ENCODE measurements at regions not wholly inside any gene's neighbourhood (a gene's known extent, or its start where the extent isn't known, plus 50 kb on each side); places are given as distances from the start of the nearest gene placed in this dataset.
"Not testable (repeated sequence)": the region's sequence is repeated elsewhere in the genome, so short reads cannot be mapped to it uniquely, and the experiment has no call there.

DNA sequence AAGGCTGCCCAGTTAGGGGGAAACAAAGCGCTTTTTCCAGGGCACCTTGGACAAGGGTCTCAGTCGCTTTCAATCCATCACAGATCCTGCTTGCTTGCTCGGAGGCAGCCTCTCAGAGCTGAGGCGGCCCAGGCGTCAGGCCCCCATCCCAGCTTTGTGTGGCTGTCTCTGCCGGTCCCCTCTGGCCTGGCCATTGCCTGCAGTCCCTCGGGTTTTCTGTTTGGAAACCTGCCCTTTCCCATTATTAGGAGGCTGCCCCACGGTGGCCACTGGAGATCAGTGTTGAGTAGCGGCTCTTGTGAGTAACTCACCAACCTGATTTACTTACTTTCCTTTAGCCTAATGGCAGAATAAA lies 216.1 kb downstream of the GLRX3 start:
- no peak for TF ChIP-seq POU2F2 (IDR thresholded peaks at IDR 0.05; ENCODE audit: low read depth, low read length)
- TF ChIP-seq POLR2A (IDR thresholded peaks at IDR 0.05; ENCODE audit: low read depth, low read length), result no peak
- no peak for TF ChIP-seq SPI1 (IDR thresholded peaks at IDR 0.05; ENCODE audit: low read depth, low read length)
- no peak for TF ChIP-seq POLR2AphosphoS5 (IDR thresholded peaks at IDR 0.05; ENCODE audit: low read depth, low read length)
- no peak for TF ChIP-seq PAX5 (IDR thresholded peaks at IDR 0.05; ENCODE audit: insufficient read depth, low read length, severe bottlenecking)
- TF ChIP-seq TAF1 (IDR thresholded peaks at IDR 0.05; ENCODE audit: low read depth, low read length), result no peak
- FAIRE-seq (no peak), DNase-seq (ENCODE audit: insufficient read length, low spot score) (no peak)

DNA sequence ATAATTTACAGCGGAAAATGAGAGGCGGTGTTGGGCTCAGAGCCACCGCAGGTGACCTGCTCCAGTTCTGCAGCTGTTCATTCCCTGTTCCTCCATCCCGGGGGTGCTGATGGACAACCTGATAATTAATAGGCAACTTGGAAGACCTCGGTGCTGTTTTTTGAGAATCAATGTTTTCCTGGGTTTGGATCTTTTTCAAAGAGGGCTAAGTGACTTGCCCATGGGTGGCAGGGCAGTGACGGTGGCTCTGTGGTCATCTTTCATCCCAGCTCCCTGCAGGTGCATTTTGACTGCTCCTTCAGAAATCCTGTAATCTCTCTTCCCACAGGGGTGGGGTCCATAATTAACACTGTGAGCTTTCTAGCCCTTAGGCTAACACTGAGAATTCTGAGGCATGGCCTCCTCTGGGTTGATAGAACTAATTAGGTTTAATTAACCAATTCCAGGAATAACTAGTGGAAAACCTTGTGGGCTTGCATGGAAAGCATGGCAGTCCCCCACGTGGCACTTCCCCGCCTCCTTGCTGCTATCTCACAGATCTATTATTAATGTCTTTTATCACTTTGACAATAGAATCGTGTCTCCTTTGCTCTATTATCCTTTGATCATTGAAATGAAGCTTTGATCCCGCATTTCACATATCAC lies 217.9 kb downstream of the GLRX3 start:
- FAIRE-seq, result no peak
- TF ChIP-seq POLR2AphosphoS5 (IDR thresholded peaks at IDR 0.05; ENCODE audit: low read depth, low read length) (no peak), PAX5 (IDR thresholded peaks at IDR 0.05; ENCODE audit: insufficient read depth, low read length, severe bottlenecking) (no peak), POLR2A (IDR thresholded peaks at IDR 0.05; ENCODE audit: low read depth, low read length) (no peak), TAF1 (IDR thresholded peaks at IDR 0.05; ENCODE audit: low read depth, low read length) (no peak), POU2F2 (IDR thresholded peaks at IDR 0.05; ENCODE audit: low read depth, low read length) (no peak), SPI1 (IDR thresholded peaks at IDR 0.05; ENCODE audit: low read depth, low read length) (no peak)
- no peak for DNase-seq (ENCODE audit: insufficient read length, low spot score)

DNA sequence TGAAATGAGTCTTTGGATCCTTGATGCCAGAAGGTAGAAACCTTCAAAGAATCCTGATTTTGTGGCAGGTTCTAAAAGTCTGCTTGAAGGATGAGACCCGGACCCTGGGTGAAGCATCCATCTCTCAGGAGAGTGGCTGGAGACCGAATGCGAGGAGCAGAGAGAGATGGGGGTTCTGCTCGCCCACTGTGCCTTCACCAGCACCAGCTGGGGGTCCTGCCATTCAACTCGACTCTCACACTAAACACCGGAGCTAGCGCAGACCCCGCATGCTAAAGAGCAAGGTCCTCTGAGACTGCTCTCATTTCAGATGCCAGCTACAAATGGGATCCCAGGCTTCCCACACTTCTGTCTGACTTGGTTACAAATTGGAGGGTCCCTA lies 218.4 kb downstream of the GLRX3 start:
- FAIRE-seq, result no peak
- TF ChIP-seq POLR2A (IDR thresholded peaks at IDR 0.05; ENCODE audit: low read depth, low read length), result no peak
- no peak for TF ChIP-seq SPI1 (IDR thresholded peaks at IDR 0.05; ENCODE audit: low read depth, low read length)
- DNase-seq (ENCODE audit: insufficient read length, low spot score), result no peak

DNA sequence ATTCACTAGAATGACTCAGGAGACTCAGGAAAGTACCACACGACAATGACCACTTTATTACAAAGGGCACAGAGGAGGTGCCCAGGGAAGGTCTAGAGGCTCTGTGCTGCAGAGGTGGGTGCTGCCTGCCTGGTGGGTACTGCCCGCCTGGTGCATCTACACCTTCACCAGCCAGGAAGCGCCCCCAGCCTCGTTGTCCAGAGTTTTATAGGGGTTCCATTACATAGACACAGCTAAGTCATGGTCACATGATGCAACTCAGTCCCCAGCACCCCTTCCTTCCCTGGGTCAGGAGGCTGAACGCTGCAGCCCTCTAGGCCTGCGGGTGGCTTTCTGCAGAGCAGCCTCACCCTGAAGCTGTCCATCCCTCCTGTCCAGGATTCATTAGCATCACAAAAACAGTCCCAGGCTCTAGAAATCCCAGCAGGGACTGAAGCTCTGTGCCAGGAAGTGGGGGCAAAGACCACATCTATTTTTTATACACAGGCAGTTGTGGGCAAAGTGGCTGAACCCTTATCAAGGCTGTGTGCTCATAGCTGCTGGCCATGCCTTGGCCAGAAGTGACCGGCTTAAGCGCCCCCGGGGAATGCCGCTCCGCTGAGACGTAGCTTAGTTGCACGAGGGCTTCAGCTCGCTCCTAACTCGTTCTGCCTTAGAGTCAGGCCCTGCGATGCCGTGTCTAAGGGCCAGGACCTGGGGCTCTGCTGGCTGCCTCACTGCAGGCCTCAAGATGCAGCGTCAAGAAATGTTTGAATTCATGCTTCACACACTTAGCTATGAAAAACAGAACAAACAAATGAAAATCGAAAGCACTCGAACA lies 219.0 kb downstream of the GLRX3 start:
- FAIRE-seq (no peak), DNase-seq (ENCODE audit: insufficient read length, low spot score) (no peak)
- TF ChIP-seq POU2F2 (IDR thresholded peaks at IDR 0.05; ENCODE audit: low read depth, low read length) (no peak), POLR2A (IDR thresholded peaks at IDR 0.05; ENCODE audit: low read depth, low read length) (no peak), SPI1 (IDR thresholded peaks at IDR 0.05; ENCODE audit: low read depth, low read length) (no peak), PAX5 (IDR thresholded peaks at IDR 0.05; ENCODE audit: insufficient read depth, low read length, severe bottlenecking) (no peak), POLR2AphosphoS5 (IDR thresholded peaks at IDR 0.05; ENCODE audit: low read depth, low read length) (no peak), TAF1 (IDR thresholded peaks at IDR 0.05; ENCODE audit: low read depth, low read length) (no peak)

DNA sequence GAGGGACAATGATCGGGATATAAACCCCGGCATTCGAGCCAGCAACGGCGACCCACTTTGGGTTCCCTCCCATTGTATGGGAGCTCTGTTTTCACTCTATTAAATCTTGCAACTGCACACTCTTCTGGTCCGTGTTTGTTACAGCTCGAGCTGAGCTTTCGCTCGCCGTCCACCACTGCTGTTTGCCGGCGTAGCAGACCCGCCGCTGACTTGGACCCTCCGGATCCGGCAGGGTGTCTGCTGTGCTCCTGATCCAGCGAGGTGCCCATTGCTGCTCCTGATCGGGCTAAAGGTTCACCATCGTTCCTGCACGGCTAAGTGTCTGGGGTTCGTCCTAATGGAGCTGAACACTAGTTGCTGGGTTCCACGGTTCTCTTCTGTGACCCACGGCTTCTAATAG lies 220.2 kb downstream of the GLRX3 start:
- not testable (repeated sequence) for DNase-seq (ENCODE audit: insufficient read length, low spot score); FAIRE-seq

DNA sequence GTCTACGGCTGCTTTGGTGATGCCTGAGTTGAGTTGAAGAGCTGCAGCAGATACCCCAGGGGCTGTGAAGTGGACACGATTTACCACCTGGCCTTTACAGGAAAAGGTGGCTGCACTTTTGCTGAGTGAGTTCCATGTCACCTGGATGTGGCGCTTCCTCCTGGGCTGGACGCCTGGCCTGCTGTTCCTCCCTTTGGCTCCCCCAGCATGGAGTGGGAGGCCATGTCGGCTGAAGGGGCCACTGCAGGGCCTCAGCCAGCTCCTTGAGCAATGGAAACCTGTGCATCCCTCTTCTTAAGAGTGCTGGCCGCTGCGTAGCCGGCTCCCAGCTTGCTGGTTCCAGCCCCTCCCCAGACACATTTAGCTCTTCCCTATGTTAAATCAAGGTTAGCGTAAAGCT lies 221.0 kb downstream of the GLRX3 start:
- FAIRE-seq, result no peak
- DNase-seq (ENCODE audit: insufficient read length, low spot score), result no peak
- TF ChIP-seq POU2F2 (IDR thresholded peaks at IDR 0.05; ENCODE audit: low read depth, low read length) (no peak), POLR2AphosphoS5 (IDR thresholded peaks at IDR 0.05; ENCODE audit: low read depth, low read length) (no peak), PAX5 (IDR thresholded peaks at IDR 0.05; ENCODE audit: insufficient read depth, low read length, severe bottlenecking) (no peak), POLR2A (IDR thresholded peaks at IDR 0.05; ENCODE audit: low read depth, low read length) (no peak), TAF1 (IDR thresholded peaks at IDR 0.05; ENCODE audit: low read depth, low read length) (no peak), SPI1 (IDR thresholded peaks at IDR 0.05; ENCODE audit: low read depth, low read length) (no peak)

DNA sequence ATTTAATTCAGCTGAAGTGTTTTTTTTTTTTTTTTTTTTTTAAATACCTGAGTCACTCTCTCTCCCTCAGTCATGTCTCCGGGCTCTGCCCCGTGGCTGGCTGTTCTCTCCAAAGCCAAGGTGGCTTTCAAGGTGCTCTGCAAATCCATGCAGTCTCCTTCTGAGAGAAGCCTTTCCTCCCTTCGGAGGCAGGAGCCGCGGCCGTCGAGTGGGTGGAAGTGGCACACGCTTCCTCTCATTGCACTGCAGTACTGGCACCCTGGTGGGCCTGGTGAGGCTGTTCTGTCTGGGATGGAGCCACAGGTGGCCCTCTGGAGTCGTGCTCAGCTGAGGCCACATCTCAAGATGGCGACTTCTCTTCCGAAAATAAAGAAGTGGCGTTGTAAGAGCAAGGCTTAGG lies 221.8 kb downstream of the GLRX3 start:
- FAIRE-seq, result no peak
- no peak for DNase-seq (ENCODE audit: insufficient read length, low spot score)
- no peak for TF ChIP-seq TAF1 (IDR thresholded peaks at IDR 0.05; ENCODE audit: low read depth, low read length)
- no peak for TF ChIP-seq POU2F2 (IDR thresholded peaks at IDR 0.05; ENCODE audit: low read depth, low read length)
- no peak for TF ChIP-seq PAX5 (IDR thresholded peaks at IDR 0.05; ENCODE audit: insufficient read depth, low read length, severe bottlenecking)
- no peak for TF ChIP-seq POLR2A (IDR thresholded peaks at IDR 0.05; ENCODE audit: low read depth, low read length)
- TF ChIP-seq SPI1 (IDR thresholded peaks at IDR 0.05; ENCODE audit: low read depth, low read length), result no peak
- no peak for TF ChIP-seq POLR2AphosphoS5 (IDR thresholded peaks at IDR 0.05; ENCODE audit: low read depth, low read length)

DNA sequence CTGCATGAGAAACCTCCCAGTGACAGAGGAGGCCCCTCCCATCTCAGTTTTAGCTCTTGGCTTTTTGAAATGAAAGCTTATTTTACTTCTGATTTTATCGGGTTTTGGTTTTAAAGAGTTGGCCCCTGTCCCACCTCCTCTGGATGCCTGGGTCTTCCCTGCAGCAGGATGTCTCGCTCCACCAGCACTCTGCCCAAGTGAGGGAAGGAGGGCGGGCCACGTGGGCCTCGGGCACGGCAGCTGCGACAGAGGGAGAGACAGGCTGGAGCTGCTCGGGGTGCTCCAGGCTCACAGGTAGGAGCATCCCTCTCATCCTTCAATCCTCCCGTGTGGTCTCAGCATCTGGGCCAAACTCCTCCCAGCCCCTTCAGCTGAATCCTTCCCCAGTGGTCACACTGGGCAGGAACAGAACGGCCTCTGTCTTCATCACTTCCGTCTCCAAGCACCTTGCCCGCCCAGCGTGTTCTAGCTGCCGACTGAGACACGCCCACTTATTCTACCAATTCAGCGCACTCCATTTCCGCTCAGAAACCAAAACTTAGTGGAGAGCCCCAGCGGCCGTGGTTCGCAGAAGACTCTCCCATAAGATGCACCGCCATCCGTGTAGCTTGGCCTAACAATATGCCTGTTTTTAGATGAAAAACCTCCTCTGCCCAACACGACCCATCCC lies 222.9 kb downstream of the GLRX3 start:
- DNase-seq (ENCODE audit: insufficient read length, low spot score) (no peak), FAIRE-seq (no peak)
- TF ChIP-seq POLR2A (IDR thresholded peaks at IDR 0.05; ENCODE audit: low read depth, low read length) (no peak), PAX5 (IDR thresholded peaks at IDR 0.05; ENCODE audit: insufficient read depth, low read length, severe bottlenecking) (no peak), SPI1 (IDR thresholded peaks at IDR 0.05; ENCODE audit: low read depth, low read length) (no peak), TAF1 (IDR thresholded peaks at IDR 0.05; ENCODE audit: low read depth, low read length) (no peak), POLR2AphosphoS5 (IDR thresholded peaks at IDR 0.05; ENCODE audit: low read depth, low read length) (no peak), POU2F2 (IDR thresholded peaks at IDR 0.05; ENCODE audit: low read depth, low read length) (no peak)

DNA sequence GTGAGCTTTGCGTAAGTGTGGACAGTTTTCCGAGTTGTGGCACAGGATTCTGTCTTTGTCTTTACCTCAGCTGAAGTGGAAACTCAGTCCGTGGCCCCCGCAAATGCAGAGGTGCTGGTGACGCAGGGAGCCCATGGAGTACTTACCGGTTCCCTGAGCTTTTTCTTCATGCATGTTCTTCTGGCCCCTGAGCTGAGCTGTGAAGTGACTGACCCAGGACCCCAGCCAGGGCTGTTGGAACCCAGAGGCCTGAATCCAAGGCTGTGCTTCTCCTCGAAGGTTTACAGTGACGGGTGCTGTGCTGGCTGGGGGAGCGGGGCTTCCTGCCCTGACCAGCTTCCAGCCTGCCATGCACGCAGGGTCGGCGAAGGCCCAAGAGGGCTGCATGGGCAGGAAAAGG lies 223.5 kb downstream of the GLRX3 start:
- TF ChIP-seq SPI1 (IDR thresholded peaks at IDR 0.05; ENCODE audit: low read depth, low read length) (no peak), PAX5 (IDR thresholded peaks at IDR 0.05; ENCODE audit: insufficient read depth, low read length, severe bottlenecking) (no peak), POLR2AphosphoS5 (IDR thresholded peaks at IDR 0.05; ENCODE audit: low read depth, low read length) (no peak), TAF1 (IDR thresholded peaks at IDR 0.05; ENCODE audit: low read depth, low read length) (no peak), POU2F2 (IDR thresholded peaks at IDR 0.05; ENCODE audit: low read depth, low read length) (no peak), POLR2A (IDR thresholded peaks at IDR 0.05; ENCODE audit: low read depth, low read length) (no peak)
- no peak for DNase-seq (ENCODE audit: insufficient read length, low spot score)
- no peak for FAIRE-seq
